ENCODE measurements at regions not wholly inside any gene's neighbourhood (a gene's known extent, or its start where the extent isn't known, plus 50 kb on each side); places are given as distances from the start of the nearest gene placed in this dataset.

DNA sequence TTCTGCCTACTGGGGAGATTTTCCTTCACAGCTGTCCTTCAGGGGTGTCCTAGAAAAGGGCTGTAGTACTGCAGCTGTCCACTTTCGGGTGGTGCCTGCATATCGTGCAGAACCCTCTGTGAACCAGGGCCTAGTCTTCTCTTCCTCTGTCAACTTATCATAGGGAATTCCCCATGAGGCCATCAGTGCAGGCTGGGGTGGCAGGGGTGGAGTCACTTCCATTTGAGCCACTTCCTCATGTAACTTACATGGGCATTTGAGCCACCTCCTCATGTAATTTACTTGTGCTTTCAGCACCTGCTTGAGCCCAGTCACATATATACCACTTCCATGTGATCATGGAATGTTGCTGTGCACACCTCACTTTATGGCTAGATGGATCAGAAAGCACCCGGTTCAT, 742.0 kb upstream of the RGMB start:
- in situ Hi-C loops (cut with HindIII; ENCODE audit: low pct_unique_long_range_greater_than_20kb, low sequenced_read_pairs): no loop called here

GRCh38 chr5:98031926-98032325, 741.5 kb upstream of the RGMB start:
- in situ Hi-C loops (cut with HindIII; ENCODE audit: low pct_unique_long_range_greater_than_20kb, low sequenced_read_pairs): no loop called here
- no peak for DNase-seq (ENCODE audit: low read depth in 1 of 2, low spot score in 1 of 2)

More for the DNA sequence above, 742.0 kb upstream of the RGMB start:
- no peak for TF ChIP-seq JUND (IDR thresholded peaks at IDR 0.05; ENCODE audit: low read depth)
- no peak for DNase-seq (ENCODE audit: low read depth in 1 of 2, low spot score in 1 of 2)

DNA sequence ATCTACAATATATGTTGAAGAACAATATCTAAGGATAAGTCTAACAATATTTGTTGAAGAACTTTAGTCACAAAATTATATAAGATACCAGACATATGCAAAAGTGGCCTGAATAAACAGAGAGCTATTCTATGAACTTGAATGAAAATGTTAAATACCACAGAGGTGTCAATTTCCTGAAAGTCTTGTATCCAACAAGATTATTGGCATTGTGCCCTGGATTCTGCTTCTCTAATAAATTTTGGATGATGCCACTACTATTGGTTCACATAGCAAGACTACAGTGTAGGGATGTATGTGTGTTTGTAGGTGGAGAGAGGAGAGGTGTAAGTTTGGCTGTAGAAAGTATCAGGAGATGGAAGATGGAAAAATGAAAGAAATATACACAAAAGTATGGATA, 731.8 kb upstream of the RGMB start:
- no peak for TF ChIP-seq JUND (IDR thresholded peaks at IDR 0.05; ENCODE audit: low read depth)
- no peak for DNase-seq (ENCODE audit: low read depth in 1 of 2, low spot score in 1 of 2)
- in situ Hi-C loops (cut with HindIII; ENCODE audit: low pct_unique_long_range_greater_than_20kb, low sequenced_read_pairs): no loop called here

More at GRCh38 chr5:98031926-98032325, 741.5 kb upstream of the RGMB start:
- TF ChIP-seq JUND (IDR thresholded peaks at IDR 0.05; ENCODE audit: low read depth): no peak

DNA sequence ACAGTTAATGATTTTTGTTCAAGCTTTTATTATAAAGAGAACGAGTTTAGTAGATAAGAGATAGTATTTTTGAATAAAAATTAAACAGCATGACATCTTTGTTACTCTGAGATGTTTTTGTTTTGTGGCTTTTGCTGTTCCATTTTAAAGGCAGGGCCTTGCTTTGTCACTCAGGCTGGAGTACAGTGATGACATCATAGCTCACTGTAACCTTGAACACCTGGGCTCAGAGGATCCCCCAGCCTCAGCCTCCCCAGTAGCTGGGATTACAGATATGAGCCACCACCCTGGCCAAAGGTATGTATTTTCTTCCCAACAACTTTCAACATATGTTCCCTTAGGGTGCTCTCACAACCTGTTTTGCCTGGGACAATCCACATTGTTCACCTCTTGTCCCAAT, 730.9 kb upstream of the RGMB start:
- TF ChIP-seq JUND (IDR thresholded peaks at IDR 0.05; ENCODE audit: low read depth): no peak
- in situ Hi-C loops (cut with HindIII; ENCODE audit: low pct_unique_long_range_greater_than_20kb, low sequenced_read_pairs): no loop called here
- no peak for DNase-seq (ENCODE audit: low read depth in 1 of 2, low spot score in 1 of 2)

- DNase-seq (ENCODE audit: low read depth in 1 of 2, low spot score in 1 of 2): no peak
- no peak for TF ChIP-seq JUND (IDR thresholded peaks at IDR 0.05; ENCODE audit: low read depth)
- in situ Hi-C loops (cut with HindIII; ENCODE audit: low pct_unique_long_range_greater_than_20kb, low sequenced_read_pairs): no loop called here
Measured at GRCh38 chr5:98042961-98043360, 730.5 kb upstream of the RGMB start.

- peak in 1 of 2 experiments; percentile 18 for DNase-seq (ENCODE audit: low read depth in 1 of 2, low spot score in 1 of 2)
Measured at GRCh38 chr5:98050583-98050982, 722.9 kb upstream of the RGMB start.

GRCh38 chr5:98053170-98053569, 720.3 kb upstream of the RGMB start:
- no peak for DNase-seq (ENCODE audit: low read depth in 1 of 2, low spot score in 1 of 2)
- in situ Hi-C loops (cut with HindIII; ENCODE audit: low pct_unique_long_range_greater_than_20kb, low sequenced_read_pairs): no loop called here
- TF ChIP-seq JUND (IDR thresholded peaks at IDR 0.05; ENCODE audit: low read depth): no peak

More at GRCh38 chr5:98050583-98050982, 722.9 kb upstream of the RGMB start:
- no peak for TF ChIP-seq JUND (IDR thresholded peaks at IDR 0.05; ENCODE audit: low read depth)
- in situ Hi-C loops (cut with HindIII; ENCODE audit: low pct_unique_long_range_greater_than_20kb, low sequenced_read_pairs): no loop called here

- TF ChIP-seq JUND (IDR thresholded peaks at IDR 0.05; ENCODE audit: low read depth): no peak
- in situ Hi-C loops (cut with HindIII; ENCODE audit: low pct_unique_long_range_greater_than_20kb, low sequenced_read_pairs): no loop called here
- DNase-seq (ENCODE audit: low read depth in 1 of 2, low spot score in 1 of 2): no peak
Measured at GRCh38 chr5:98060148-98060547, 713.3 kb upstream of the RGMB start.

- DNase-seq (ENCODE audit: low read depth in 1 of 2, low spot score in 1 of 2): no peak
- in situ Hi-C loops (cut with HindIII; ENCODE audit: low pct_unique_long_range_greater_than_20kb, low sequenced_read_pairs): no loop called here
- no peak for TF ChIP-seq JUND (IDR thresholded peaks at IDR 0.05; ENCODE audit: low read depth)
Measured at GRCh38 chr5:98064118-98064685, 709.3 kb upstream of the RGMB start.

DNA sequence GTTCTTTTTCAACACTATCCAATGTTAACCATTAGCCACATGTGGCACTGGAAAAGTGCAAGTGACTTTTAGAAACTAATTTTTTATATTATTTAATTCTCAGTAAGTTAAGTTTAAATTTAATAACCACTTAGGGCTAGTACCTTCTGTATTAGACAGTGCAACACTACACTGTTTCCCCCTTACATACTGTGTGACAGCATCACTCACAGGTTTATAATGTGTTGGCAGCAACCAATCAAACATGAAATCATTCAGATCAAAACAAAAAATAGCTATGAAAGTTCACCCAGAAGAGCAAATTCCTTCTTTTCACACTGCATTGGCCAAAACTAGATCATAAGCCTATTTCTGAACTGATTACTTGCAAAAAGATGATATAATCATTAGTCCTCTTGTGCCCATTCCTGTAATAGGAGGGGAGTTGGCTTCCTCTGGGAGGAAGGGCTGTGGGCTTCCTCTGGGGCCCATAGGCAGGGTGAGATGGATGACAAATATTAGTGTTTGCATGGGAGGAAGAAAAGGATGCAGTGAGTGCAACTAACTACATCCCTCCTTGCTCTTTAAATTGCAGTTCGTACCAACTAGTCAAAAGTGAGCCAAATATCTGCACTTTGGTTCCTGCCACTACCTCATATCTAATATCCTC, 708.1 kb upstream of the RGMB start:
- in situ Hi-C loops (cut with HindIII; ENCODE audit: low pct_unique_long_range_greater_than_20kb, low sequenced_read_pairs): no loop called here
- no peak for TF ChIP-seq JUND (IDR thresholded peaks at IDR 0.05; ENCODE audit: low read depth)
- DNase-seq (ENCODE audit: low read depth in 1 of 2, low spot score in 1 of 2): no peak

DNA sequence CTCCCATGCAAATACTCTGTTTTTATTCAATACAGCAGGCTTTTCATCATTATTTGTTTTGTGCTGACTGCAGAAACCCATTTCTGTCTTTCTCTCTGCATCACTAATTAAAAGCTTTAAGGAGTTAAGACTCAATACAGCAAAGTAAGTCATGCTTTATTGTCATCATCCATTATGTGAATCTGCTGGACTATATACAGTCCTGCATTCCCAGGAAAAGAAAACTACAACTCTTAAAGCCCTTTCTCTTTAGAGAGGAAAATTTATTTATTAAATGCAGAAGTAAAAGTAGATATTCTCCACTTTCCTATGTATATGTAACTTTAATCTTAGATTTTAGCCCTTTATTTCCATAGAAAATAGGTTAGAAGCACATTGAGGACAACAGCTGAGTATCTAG, 706.6 kb upstream of the RGMB start:
- TF ChIP-seq JUND (IDR thresholded peaks at IDR 0.05; ENCODE audit: low read depth): no peak
- in situ Hi-C loops (cut with HindIII; ENCODE audit: low pct_unique_long_range_greater_than_20kb, low sequenced_read_pairs): no loop called here
- DNase-seq (ENCODE audit: low read depth in 1 of 2, low spot score in 1 of 2): no peak

- in situ Hi-C loops (cut with HindIII; ENCODE audit: low pct_unique_long_range_greater_than_20kb, low sequenced_read_pairs): no loop called here
- no peak for TF ChIP-seq JUND (IDR thresholded peaks at IDR 0.05; ENCODE audit: low read depth)
Measured at GRCh38 chr5:98069876-98070512, 703.5 kb upstream of the RGMB start.

GRCh38 chr5:98072921-98073320, 700.5 kb upstream of the RGMB start:
- in situ Hi-C loops (cut with HindIII; ENCODE audit: low pct_unique_long_range_greater_than_20kb, low sequenced_read_pairs): no loop called here
- TF ChIP-seq JUND (IDR thresholded peaks at IDR 0.05; ENCODE audit: low read depth): no peak
- DNase-seq (ENCODE audit: low read depth in 1 of 2, low spot score in 1 of 2): no peak

More at GRCh38 chr5:98069876-98070512, 703.5 kb upstream of the RGMB start:
- DNase-seq (ENCODE audit: low read depth in 1 of 2, low spot score in 1 of 2): no peak

Data from T47D (cell line).